H9 (cell line): ENCODE measurements at regions not wholly inside any gene's neighbourhood (a gene's known extent, or its start where the extent isn't known, plus 50 kb on each side); places are given as distances from the start of the nearest gene placed in this dataset.
"Not testable (repeated sequence)": the region's sequence is repeated elsewhere in the genome, so short reads cannot be mapped to it uniquely, and the experiment has no call there.

Experiments used
- DNase-seq: peaks from one replicate; pipeline ENCODE4 v3.0.0-alpha.2; 2017
- H2AFZ ChIP-seq: one replicate; pipeline ENCODE4 v1.6.1; 2013; ENCODE audit warnings: mild to moderate bottlenecking, low read length, control low read depth, moderate library complexity
- H2AK5ac ChIP-seq: 2 replicates; pipeline ENCODE4 v1.6.1; 2013; ENCODE audit warnings: low read length, control low read depth, mixed read lengths; ENCODE audit not compliant: insufficient read length
- H2BK120ac ChIP-seq: one replicate; pipeline ENCODE4 v1.6.1; 2013; ENCODE audit warnings: low read depth, mild to moderate bottlenecking, low read length, control low read depth, inconsistent platforms; ENCODE audit not compliant: poor library complexity, severe bottlenecking
- H2BK12ac ChIP-seq: 2 replicates; pipeline ENCODE4 v1.6.1; 2013; ENCODE audit warnings: low read length, control low read depth, mixed read lengths, low read depth; ENCODE audit not compliant: insufficient read length
- H2BK15ac ChIP-seq: 2 replicates; pipeline ENCODE4 v1.6.1; 2013; ENCODE audit warnings: low read depth, low read length, control low read depth
- H2BK20ac ChIP-seq: one replicate; pipeline ENCODE4 v1.6.1; 2013; ENCODE audit warnings: low read depth, mild to moderate bottlenecking, low read length, control low read depth, inconsistent platforms; ENCODE audit not compliant: poor library complexity, severe bottlenecking
- H2BK5ac ChIP-seq: 2 replicates; pipeline ENCODE4 v1.6.1; 2013; ENCODE audit warnings: low read length, control low read depth, mixed read lengths; ENCODE audit not compliant: insufficient read length
- H3K14ac ChIP-seq: 2 replicates; pipeline ENCODE4 v1.6.1; 2013; ENCODE audit warnings: low read length, control low read depth; ENCODE audit not compliant: insufficient read depth
- H3K18ac ChIP-seq: 2 replicates; pipeline ENCODE4 v1.6.1; 2013; ENCODE audit warnings: low read depth, mild to moderate bottlenecking, mixed read lengths, low read length, control low read depth; ENCODE audit not compliant: insufficient read length
- H3K23ac ChIP-seq: 2 replicates; pipeline ENCODE4 v1.6.1; 2013; ENCODE audit warnings: low read length, control low read depth, mixed read lengths, low read depth; ENCODE audit not compliant: insufficient read length
- H3K23me2 ChIP-seq: 2 replicates; pipeline ENCODE4 v1.6.1; 2013; ENCODE audit warnings: low read depth, mild to moderate bottlenecking, mixed read lengths, low read length, control low read depth; ENCODE audit not compliant: insufficient read length, poor library complexity, severe bottlenecking
- H3K27ac ChIP-seq: 2 replicates; pipeline ENCODE4 v1.5.1; 2013; ENCODE audit warnings: low read length, control low read depth, mixed read lengths, low read depth; ENCODE audit not compliant: insufficient read length
- H3K27me3 ChIP-seq: 2 replicates; pipeline ENCODE4 v1.6.1; 2013; ENCODE audit warnings: low read length, control low read depth, inconsistent platforms; ENCODE audit not compliant: insufficient read depth
- H3K4ac ChIP-seq: 2 replicates; pipeline ENCODE4 v1.6.1; 2013; ENCODE audit warnings: low read depth, mild to moderate bottlenecking, control low read depth, inconsistent platforms, low read length, moderate library complexity
- H3K4me1 ChIP-seq: 2 replicates; pipeline ENCODE4 v1.6.1; 2013; ENCODE audit warnings: low read length, control low read depth, inconsistent platforms; ENCODE audit not compliant: insufficient read depth
- H3K4me2 ChIP-seq: 2 replicates; pipeline ENCODE4 v1.6.1; 2013; ENCODE audit warnings: low read length, control low read depth, mixed read lengths; ENCODE audit not compliant: insufficient read length, insufficient read depth
- H3K56ac ChIP-seq: 2 replicates; pipeline ENCODE4 v1.6.1; 2013; ENCODE audit warnings: low read depth, mild to moderate bottlenecking, mixed read lengths, low read length, control low read depth; ENCODE audit not compliant: insufficient read length
- H3K79me1 ChIP-seq: 2 replicates; pipeline ENCODE4 v1.6.1; 2013; ENCODE audit warnings: low read depth, mild to moderate bottlenecking, moderate library complexity, low read length, control low read depth, inconsistent platforms; ENCODE audit not compliant: insufficient read depth, poor library complexity, severe bottlenecking
- H3K79me2 ChIP-seq: 2 replicates; pipeline ENCODE4 v1.6.1; 2013; ENCODE audit warnings: low read length, control low read depth, inconsistent platforms; ENCODE audit not compliant: insufficient read depth
- H3K9ac ChIP-seq: 2 replicates; pipeline ENCODE4 v1.6.1; 2013; ENCODE audit warnings: low read length, control low read depth, mixed read lengths; ENCODE audit not compliant: insufficient read length; ENCODE audit errors: extremely low read depth
- H3K9me3 ChIP-seq: one replicate; pipeline ENCODE4 v1.6.1; 2013; ENCODE audit warnings: low read depth, low read length, inconsistent platforms; ENCODE audit not compliant: control insufficient read depth
- H3T11ph ChIP-seq: one replicate; pipeline ENCODE4 v1.6.1; 2013; ENCODE audit warnings: mild to moderate bottlenecking, low read length, control low read depth, inconsistent platforms
- H4K20me1 ChIP-seq: one replicate; pipeline ENCODE4 v1.6.1; 2013; ENCODE audit not compliant: control insufficient read depth, insufficient read length, insufficient read depth
- H4K5ac ChIP-seq: 2 replicates; pipeline ENCODE4 v1.6.1; 2013; ENCODE audit warnings: low read depth, mild to moderate bottlenecking, mixed read lengths, low read length, control low read depth; ENCODE audit not compliant: insufficient read length
- H4K8ac ChIP-seq: replicated peaks from 2 replicates; pipeline ENCODE4 v1.6.1; 2013; ENCODE audit warnings: low read length, control low read depth, mixed read lengths, low read depth; ENCODE audit not compliant: insufficient read length
- H4K91ac ChIP-seq: 2 replicates; pipeline ENCODE4 v1.6.1; 2013; ENCODE audit warnings: low read depth, mild to moderate bottlenecking, moderate library complexity, mixed read lengths, low read length, control low read depth; ENCODE audit not compliant: insufficient read length
- H3K27ac Mint-ChIP-seq, 3 experiments: 2 replicates in 2 of 3; 3 replicates in 1 of 3; pipeline ENCODE4 v1.8.0; 2020 to 2021; ENCODE audit warnings: mixed read lengths in 3 of 3, mild to moderate bottlenecking in 1 of 3, moderate library complexity in 1 of 3
- H3K27me3 Mint-ChIP-seq: 2 replicates; pipeline ENCODE4 v1.8.0; 2021; ENCODE audit warnings: low read depth, mild to moderate bottlenecking, moderate library complexity, mixed read lengths
- H3K36me3 Mint-ChIP-seq, 3 experiments: 2 replicates in 2 of 3; 3 replicates in 1 of 3; pipeline ENCODE4 v1.8.0; 2020 to 2021; ENCODE audit warnings: low read depth in 3 of 3, mixed read lengths in 3 of 3; ENCODE audit not compliant: insufficient read depth in 1 of 3
- H3K4me1 Mint-ChIP-seq, 2 experiments: 2 replicates each; pipeline ENCODE4 v1.8.0; 2020; ENCODE audit warnings: mixed read lengths in 2 of 2
- H3K4me3 Mint-ChIP-seq, 2 experiments: 2 replicates in 1 of 2; 3 replicates in 1 of 2; pipeline ENCODE4 v1.8.0; 2020 to 2021; ENCODE audit warnings: mild to moderate bottlenecking in 2 of 2, mixed read lengths in 2 of 2, moderate library complexity in 1 of 2
- H3K9me3 Mint-ChIP-seq, 2 experiments: 2 replicates in 1 of 2; 3 replicates in 1 of 2; pipeline ENCODE4 v1.8.0; 2020; ENCODE audit warnings: mild to moderate bottlenecking in 2 of 2, mixed read lengths in 2 of 2, moderate library complexity in 1 of 2
- WGBS: extraction: QIAGEN DNeasy Blood & Tissue Kit; methylation state at CpG from one replicate; pipeline ENCODE4 v1.1.7; 2013; ENCODE audit warnings: missing lambda C conversion rate, low lambda C conversion rate, mixed read lengths; ENCODE audit not compliant: insufficient read length; ENCODE audit errors: extremely low coverage; 5-methylcytosine and 5-hydroxymethylcytosine counted together
- TF ChIP-seq, protein P1 (sequence below): fragments of 200-600 bp; sonication (generic); conservative IDR thresholded peaks from 3 replicates; pipeline ENCODE4 v1.8.0; 2021; ENCODE audit warnings: antibody characterized with exemption, mild to moderate bottlenecking

DNA sequence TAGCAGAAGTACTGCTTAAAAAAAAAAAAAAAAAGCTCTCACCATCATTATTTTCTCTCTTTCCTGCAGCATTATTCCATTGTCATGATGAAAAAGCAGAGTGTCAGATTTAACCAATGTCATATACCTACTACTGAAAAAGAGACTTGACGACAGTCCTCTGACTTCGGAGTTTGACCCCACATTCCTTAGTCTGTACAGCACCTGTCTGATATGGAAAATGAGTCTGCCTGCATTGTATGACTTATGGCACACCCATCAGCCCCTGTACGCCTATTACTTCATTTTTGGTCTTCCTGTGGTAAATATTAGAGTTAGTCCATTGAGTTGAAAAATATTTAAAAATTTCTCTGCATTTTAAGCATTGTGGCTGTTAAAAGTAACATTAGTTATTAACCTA is 54.5 kb upstream of the NOX4 start:
- Histone ChIP-seq H3K4me1 (no peaks in the 10 kb centered on the region), H3K79me2 (no peaks in the 10 kb centered on the region), H2BK120ac (no peak overlapping the region), H3K56ac (no peak overlapping the region), H2BK12ac (no peak overlapping the region), H3K9me3 (no peaks in the 10 kb centered on the region), H3K4me2 (no peak overlapping the region), H3K9ac (no peak overlapping the region), H4K5ac (no peak overlapping the region), H2BK15ac (no peak overlapping the region), H4K91ac (no peak overlapping the region), H2AK5ac (no peak overlapping the region), H4K20me1 (no peaks in the 10 kb centered on the region), H3K79me1 (no peaks in the 10 kb centered on the region), H2BK5ac (no peak overlapping the region), H3K4ac (no peak overlapping the region), H3T11ph (no peak overlapping the region), H3K23me2 (no peaks in the 10 kb centered on the region), H2BK20ac (no peak overlapping the region), H3K14ac (no peak overlapping the region), H3K18ac (no peak overlapping the region), H3K27ac (no peak overlapping the region), H3K23ac (no peak overlapping the region), H3K27me3 (no peaks in the 10 kb centered on the region), H4K8ac (no peak overlapping the region), H2AFZ (no peak overlapping the region)
- Mint-ChIP-seq H3K4me3 (no peak overlapping the region), H3K9me3 (no peaks in the 10 kb centered on the region), H3K36me3 (no peaks in the 10 kb centered on the region), H3K27ac (no peak overlapping the region), H3K27me3 (peaks cover 33% of the 10 kb centered on the region), H3K4me1 (no peaks in the 10 kb centered on the region)
- no peak for DNase-seq
- WGBS: no CpG with 5 or more reads among the region's 3 CpGs
- TF ChIP-seq, protein P1, sequence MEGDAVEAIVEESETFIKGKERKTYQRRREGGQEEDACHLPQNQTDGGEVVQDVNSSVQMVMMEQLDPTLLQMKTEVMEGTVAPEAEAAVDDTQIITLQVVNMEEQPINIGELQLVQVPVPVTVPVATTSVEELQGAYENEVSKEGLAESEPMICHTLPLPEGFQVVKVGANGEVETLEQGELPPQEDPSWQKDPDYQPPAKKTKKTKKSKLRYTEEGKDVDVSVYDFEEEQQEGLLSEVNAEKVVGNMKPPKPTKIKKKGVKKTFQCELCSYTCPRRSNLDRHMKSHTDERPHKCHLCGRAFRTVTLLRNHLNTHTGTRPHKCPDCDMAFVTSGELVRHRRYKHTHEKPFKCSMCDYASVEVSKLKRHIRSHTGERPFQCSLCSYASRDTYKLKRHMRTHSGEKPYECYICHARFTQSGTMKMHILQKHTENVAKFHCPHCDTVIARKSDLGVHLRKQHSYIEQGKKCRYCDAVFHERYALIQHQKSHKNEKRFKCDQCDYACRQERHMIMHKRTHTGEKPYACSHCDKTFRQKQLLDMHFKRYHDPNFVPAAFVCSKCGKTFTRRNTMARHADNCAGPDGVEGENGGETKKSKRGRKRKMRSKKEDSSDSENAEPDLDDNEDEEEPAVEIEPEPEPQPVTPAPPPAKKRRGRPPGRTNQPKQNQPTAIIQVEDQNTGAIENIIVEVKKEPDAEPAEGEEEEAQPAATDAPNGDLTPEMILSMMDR: no peak

DNA sequence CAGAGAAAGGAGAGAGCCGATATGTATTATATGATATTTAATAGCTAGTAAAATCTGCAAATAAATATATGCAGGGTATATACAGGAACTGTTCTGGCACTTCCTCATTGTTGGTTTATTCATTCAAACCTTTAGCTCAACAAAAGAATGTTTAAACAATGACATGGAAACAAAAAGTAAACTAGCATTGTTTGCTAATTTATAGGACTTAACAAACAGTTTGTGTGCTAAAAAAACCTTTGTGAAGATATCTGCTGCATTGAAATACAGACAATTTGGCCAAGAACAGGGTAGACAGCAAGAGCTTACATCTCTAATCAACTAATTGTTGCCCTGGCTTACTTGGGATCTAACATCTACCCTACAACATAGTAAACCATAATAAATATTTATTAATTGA is 64.6 kb upstream of the NOX4 start:
- H3K27me3 Mint-ChIP-seq: peaks cover 76% of the 10 kb centered on the region
- not testable (repeated sequence) for H3K27me3 ChIP-seq, H3K4me2 ChIP-seq, H3T11ph ChIP-seq, H3K27ac Mint-ChIP-seq, H2AFZ ChIP-seq, H3K9me3 Mint-ChIP-seq, H2BK120ac ChIP-seq, H3K27ac ChIP-seq, H2BK15ac ChIP-seq, H3K79me1 ChIP-seq, H3K23me2 ChIP-seq, H3K4me1 ChIP-seq, H2BK20ac ChIP-seq, H3K9me3 ChIP-seq, H4K8ac ChIP-seq, H3K4me3 Mint-ChIP-seq, DNase-seq, H3K4me1 Mint-ChIP-seq, H2BK5ac ChIP-seq, H4K5ac ChIP-seq, H3K36me3 Mint-ChIP-seq, H3K56ac ChIP-seq, H3K79me2 ChIP-seq, H3K18ac ChIP-seq, H4K91ac ChIP-seq, H3K14ac ChIP-seq, H4K20me1 ChIP-seq, H3K23ac ChIP-seq, H3K4ac ChIP-seq, H2BK12ac ChIP-seq, H2AK5ac ChIP-seq, H3K9ac ChIP-seq
- no CpG with 5 or more reads among the region's 1 CpG for WGBS
